Hepatic stellate cell (primary cell): ENCODE measurements at regions not wholly inside any gene's neighbourhood (a gene's known extent, or its start where the extent isn't known, plus 50 kb on each side); places are given as distances from the start of the nearest gene placed in this dataset.
"Not testable (repeated sequence)": the region's sequence is repeated elsewhere in the genome, so short reads cannot be mapped to it uniquely, and the experiment has no call there.

ENCODE experiments used
- DNase-seq: peaks from one replicate; pipeline ENCODE4 v3.0.0; 2011; ENCODE audit warnings: low spot score

GRCh38 chr5:12876541-12877298 lies 972.5 kb upstream of the CTNND2 start:
- DNase-seq: no peak

GRCh38 chr5:12870872-12871539 lies 966.8 kb upstream of the CTNND2 start:
- no peak for DNase-seq

GRCh38 chr5:12865529-12865928 lies 961.3 kb upstream of the CTNND2 start:
- no peak for DNase-seq

- DNase-seq: no peak
These were observed 957.8 kb upstream of the CTNND2 start for GRCh38 chr5:12861886-12862654.

GRCh38 chr5:12856105-12856504 lies 951.9 kb upstream of the CTNND2 start:
- DNase-seq: not testable (repeated sequence)

- no peak for DNase-seq
These were observed 950.1 kb upstream of the CTNND2 start for GRCh38 chr5:12854386-12854785.

GRCh38 chr5:12851761-12852160 lies 947.5 kb upstream of the CTNND2 start:
- no peak for DNase-seq

GRCh38 chr5:12848709-12849108 lies 944.5 kb upstream of the CTNND2 start:
- no peak for DNase-seq

- DNase-seq: no peak
These were observed 941.4 kb upstream of the CTNND2 start for GRCh38 chr5:12845549-12846159.

- DNase-seq: no peak
These were observed 936.7 kb upstream of the CTNND2 start for GRCh38 chr5:12840972-12841371.

GRCh38 chr5:12837592-12837991 lies 933.3 kb upstream of the CTNND2 start:
- no peak for DNase-seq

GRCh38 chr5:12825163-12825562 lies 920.9 kb upstream of the CTNND2 start:
- DNase-seq: no peak

- no peak for DNase-seq
These were observed 901.0 kb upstream of the CTNND2 start for GRCh38 chr5:12805165-12805698.

- DNase-seq: no peak
These were observed 894.9 kb upstream of the CTNND2 start for GRCh38 chr5:12799165-12799564.

- DNase-seq: no peak
These were observed 891.1 kb upstream of the CTNND2 start for GRCh38 chr5:12795333-12795663.

- DNase-seq: no peak
These were observed 890.5 kb upstream of the CTNND2 start for GRCh38 chr5:12794476-12795332.

- DNase-seq: no peak
These were observed 889.1 kb upstream of the CTNND2 start for GRCh38 chr5:12793373-12793772.

- no peak for DNase-seq
These were observed 876.3 kb upstream of the CTNND2 start for GRCh38 chr5:12780536-12780935.

- no peak for DNase-seq
These were observed 873.1 kb upstream of the CTNND2 start for GRCh38 chr5:12777342-12777741.

- no peak for DNase-seq
These were observed 868.0 kb upstream of the CTNND2 start for GRCh38 chr5:12772276-12772675.

- DNase-seq: no peak
These were observed 855.1 kb upstream of the CTNND2 start for GRCh38 chr5:12759377-12759776.
